ENCODE measurements at regions not wholly inside any gene's neighbourhood (a gene's known extent, or its start where the extent isn't known, plus 50 kb on each side); places are given as distances from the start of the nearest gene placed in this dataset.
"Not testable (repeated sequence)": the region's sequence is repeated elsewhere in the genome, so short reads cannot be mapped to it uniquely, and the experiment has no call there.

- TF ChIP-seq, protein P1, sequence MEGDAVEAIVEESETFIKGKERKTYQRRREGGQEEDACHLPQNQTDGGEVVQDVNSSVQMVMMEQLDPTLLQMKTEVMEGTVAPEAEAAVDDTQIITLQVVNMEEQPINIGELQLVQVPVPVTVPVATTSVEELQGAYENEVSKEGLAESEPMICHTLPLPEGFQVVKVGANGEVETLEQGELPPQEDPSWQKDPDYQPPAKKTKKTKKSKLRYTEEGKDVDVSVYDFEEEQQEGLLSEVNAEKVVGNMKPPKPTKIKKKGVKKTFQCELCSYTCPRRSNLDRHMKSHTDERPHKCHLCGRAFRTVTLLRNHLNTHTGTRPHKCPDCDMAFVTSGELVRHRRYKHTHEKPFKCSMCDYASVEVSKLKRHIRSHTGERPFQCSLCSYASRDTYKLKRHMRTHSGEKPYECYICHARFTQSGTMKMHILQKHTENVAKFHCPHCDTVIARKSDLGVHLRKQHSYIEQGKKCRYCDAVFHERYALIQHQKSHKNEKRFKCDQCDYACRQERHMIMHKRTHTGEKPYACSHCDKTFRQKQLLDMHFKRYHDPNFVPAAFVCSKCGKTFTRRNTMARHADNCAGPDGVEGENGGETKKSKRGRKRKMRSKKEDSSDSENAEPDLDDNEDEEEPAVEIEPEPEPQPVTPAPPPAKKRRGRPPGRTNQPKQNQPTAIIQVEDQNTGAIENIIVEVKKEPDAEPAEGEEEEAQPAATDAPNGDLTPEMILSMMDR (IDR thresholded peaks at IDR 0.05; ENCODE audit: control insufficient read depth, insufficient read depth, low read depth, low read length, missing control alignments): no peak
- DNase-seq (ENCODE audit: low read depth): no peak
- H3K4me3 ChIP-seq (ENCODE audit: control insufficient read depth, low read depth, low read length): no peak overlapping the region
Measured at GRCh38 chrX:40871385-40872082, 136.2 kb upstream of the MED14 start.

- TF ChIP-seq, protein P1 (IDR thresholded peaks at IDR 0.05; ENCODE audit: control insufficient read depth, insufficient read depth, low read depth, low read length, missing control alignments): no peak
- H3K4me3 ChIP-seq (ENCODE audit: control insufficient read depth, low read depth, low read length): no peak overlapping the region
Measured at GRCh38 chrX:40872351-40872750, 137.0 kb upstream of the MED14 start.

DNA sequence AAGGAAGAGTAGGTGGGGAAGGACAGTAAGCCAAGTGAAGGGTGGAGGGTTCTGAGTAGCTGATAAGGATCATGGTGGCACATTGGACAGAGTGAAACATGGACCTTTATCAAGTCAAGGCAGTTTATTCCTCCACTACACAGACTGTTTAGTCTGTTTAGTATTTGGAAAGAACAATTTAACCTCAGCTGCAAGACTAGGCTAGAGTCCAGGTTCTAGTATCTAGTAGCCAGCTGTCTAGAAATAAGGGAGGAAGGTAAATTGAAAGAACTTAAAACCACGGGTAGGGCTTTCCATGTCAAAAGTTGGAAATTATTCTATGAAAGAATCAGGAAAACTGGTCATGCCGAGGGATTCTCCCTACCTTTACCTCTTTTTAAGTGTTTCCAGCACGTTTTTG is 140.1 kb upstream of the MED14 start:
- TF ChIP-seq, protein P1 (IDR thresholded peaks at IDR 0.05; ENCODE audit: control insufficient read depth, insufficient read depth, low read depth, low read length, missing control alignments): no peak
- no peak for DNase-seq (ENCODE audit: low read depth)
- H3K4me3 ChIP-seq (ENCODE audit: control insufficient read depth, low read depth, low read length): no peak overlapping the region

More at GRCh38 chrX:40872351-40872750, 137.0 kb upstream of the MED14 start:
- no peak for DNase-seq (ENCODE audit: low read depth)

GRCh38 chrX:40877887-40878286 is 142.5 kb upstream of the MED14 start:
- H3K4me3 ChIP-seq (ENCODE audit: control insufficient read depth, low read depth, low read length): no peak overlapping the region
- TF ChIP-seq, protein P1 (IDR thresholded peaks at IDR 0.05; ENCODE audit: control insufficient read depth, insufficient read depth, low read depth, low read length, missing control alignments): peak; percentile 41
- DNase-seq (ENCODE audit: low read depth): no peak

DNA sequence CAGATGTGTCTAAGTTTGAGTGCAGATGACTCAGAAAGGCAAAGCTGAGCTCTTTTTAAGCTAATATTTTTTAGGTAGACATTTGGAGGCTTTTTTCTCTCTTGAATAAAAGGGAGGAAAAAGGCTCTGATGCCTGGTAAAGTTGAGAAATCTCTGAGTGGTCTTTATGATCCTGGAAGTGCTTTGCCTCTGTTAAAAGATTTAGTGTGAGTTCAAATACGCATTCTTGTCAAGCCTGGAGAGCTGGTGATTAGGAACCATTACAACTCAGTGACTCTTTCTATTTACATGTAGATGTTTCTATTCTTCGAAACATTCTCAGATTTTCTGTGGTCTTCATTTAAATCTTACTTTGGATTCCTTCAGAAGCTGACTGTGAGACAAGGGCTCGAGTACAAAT is 143.4 kb upstream of the MED14 start:
- H3K4me3 ChIP-seq (ENCODE audit: control insufficient read depth, low read depth, low read length): no peak overlapping the region
- TF ChIP-seq, protein P1 (IDR thresholded peaks at IDR 0.05; ENCODE audit: control insufficient read depth, insufficient read depth, low read depth, low read length, missing control alignments): no peak
- no peak for DNase-seq (ENCODE audit: low read depth)

DNA sequence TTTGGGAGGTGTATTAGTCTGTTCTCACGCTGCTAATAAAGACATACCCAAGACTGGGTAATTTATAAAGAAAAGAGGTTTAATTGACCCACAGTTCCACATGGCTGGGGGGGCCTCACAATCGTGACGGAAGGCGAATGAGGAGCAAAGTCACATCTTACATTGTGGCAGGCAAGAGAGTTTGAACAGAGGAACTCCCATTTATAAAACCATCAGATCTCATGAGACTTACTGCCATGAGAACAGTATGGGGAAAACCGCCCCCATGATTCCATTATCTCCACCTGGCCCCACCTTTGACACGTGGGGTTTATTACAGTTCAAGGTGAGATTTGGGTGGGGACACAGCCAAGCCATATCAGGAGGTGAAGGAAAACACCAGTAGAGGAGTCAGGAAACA is 143.8 kb upstream of the MED14 start:
- H3K4me3 ChIP-seq (ENCODE audit: control insufficient read depth, low read depth, low read length): not testable (repeated sequence)

DNA sequence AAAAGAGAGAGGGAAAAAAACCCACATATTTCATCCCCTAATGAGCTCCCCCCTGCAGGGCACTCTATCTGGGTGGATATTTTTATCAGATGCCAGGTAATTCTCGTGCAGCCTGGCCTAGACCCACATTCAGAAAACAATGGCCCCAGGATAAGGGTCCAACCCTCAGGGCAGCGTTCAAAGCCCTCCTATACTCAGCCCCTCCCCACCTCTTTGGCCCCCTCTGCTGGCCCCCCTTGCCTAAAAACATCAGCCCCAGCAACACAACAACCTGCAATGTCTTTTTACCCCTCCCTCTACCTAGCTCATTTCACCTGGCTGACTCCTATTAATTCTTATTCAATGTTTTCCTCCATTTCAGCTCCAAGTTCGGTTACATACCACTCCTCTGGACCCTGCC is 145.4 kb upstream of the MED14 start:
- TF ChIP-seq, protein P1 (IDR thresholded peaks at IDR 0.05; ENCODE audit: control insufficient read depth, insufficient read depth, low read depth, low read length, missing control alignments): no peak
- DNase-seq (ENCODE audit: low read depth): no peak
- H3K4me3 ChIP-seq (ENCODE audit: control insufficient read depth, low read depth, low read length): no peak overlapping the region

More for the DNA sequence above, 143.8 kb upstream of the MED14 start:
- not testable (repeated sequence) for DNase-seq (ENCODE audit: low read depth)
